ENCODE measurements at regions not wholly inside any gene's neighbourhood (a gene's known extent, or its start where the extent isn't known, plus 50 kb on each side); places are given as distances from the start of the nearest gene placed in this dataset.

- TF ChIP-seq CTCF (IDR thresholded peaks at IDR 0.05) (peak in 3 of 4 experiments; percentile 46 to 76 (median 74)), POLR2A (IDR thresholded peaks at IDR 0.05) (no peak), POLR2AphosphoS5 (IDR thresholded peaks at IDR 0.05) (no peak)
Measured at GRCh38 chr2:16613539-16614011, 52.1 kb downstream of the CYRIA start.
